A673 (cell line): ENCODE measurements at regions not wholly inside any gene's neighbourhood (a gene's known extent, or its start where the extent isn't known, plus 50 kb on each side); places are given as distances from the start of the nearest gene placed in this dataset.
"Not testable (repeated sequence)": the region's sequence is repeated elsewhere in the genome, so short reads cannot be mapped to it uniquely, and the experiment has no call there.

Experiments
- CTCF ChIP-seq: fragments of 300-800, 200-600 bp; sonication (generic); conservative IDR thresholded peaks from 2 replicates; pipeline ENCODE4 v1.5.1; 2017; ENCODE audit warnings: low read depth, mild to moderate bottlenecking, antibody characterized with exemption, low read length, moderate library complexity, mixed read lengths
- EZH2 ChIP-seq: fragments of 200-600 bp; sonication (generic); IDR thresholded peaks from 2 replicates; pipeline ENCODE4 v1.6.1; 2017; ENCODE audit warnings: borderline replicate concordance, low read depth, mild to moderate bottlenecking, mixed read lengths, antibody characterized with exemption, low read length; ENCODE audit not compliant: poor library complexity, severe bottlenecking

DNA sequence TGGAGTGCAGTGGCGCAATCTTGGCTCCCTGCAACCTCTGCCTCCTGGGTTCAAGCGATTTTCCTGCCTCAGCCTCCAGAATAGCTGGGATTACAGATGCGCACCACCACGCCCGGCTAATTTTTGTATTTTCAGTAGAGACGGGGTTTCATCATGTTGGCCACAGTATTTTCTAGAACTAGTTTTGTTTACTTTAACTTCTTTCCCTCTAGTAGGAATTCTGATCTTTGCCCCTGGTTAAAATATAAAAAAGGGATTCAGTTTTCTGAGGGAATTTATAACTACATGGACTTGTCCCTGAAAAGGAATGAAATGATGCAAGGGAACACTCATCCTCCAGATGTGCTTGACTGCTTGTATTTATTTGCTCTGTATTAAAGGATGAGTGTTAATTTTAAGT lies 628.9 kb downstream of the ETNK1 start:
- TF ChIP-seq CTCF, EZH2: not testable (repeated sequence)
